Stimulated activated memory B cell treated with anti-CD40 and anti-IgM and Interleukin-4, amounts not matched to agents 10 μg/mL and 1 μg/mL and 100 μg/mL, for 72 hours (primary cell): ENCODE measurements at regions not wholly inside any gene's neighbourhood (a gene's known extent, or its start where the extent isn't known, plus 50 kb on each side); places are given as distances from the start of the nearest gene placed in this dataset.

Experiments
- ATAC-seq: fragments of 150-1000 bp; cut with Tn5 transposase; 2 replicates; pipeline ENCODE4 v1.10.0; 2021
- H3K27ac Mint-ChIP-seq: one replicate; pipeline ENCODE4 v1.8.0; 2022; ENCODE audit warnings: mild to moderate bottlenecking, mixed read lengths
- H3K27me3 Mint-ChIP-seq: one replicate; pipeline ENCODE4 v1.8.0; 2022; ENCODE audit warnings: mixed read lengths
- H3K36me3 Mint-ChIP-seq: one replicate; pipeline ENCODE4 v1.8.0; 2022; ENCODE audit warnings: mixed read lengths
- H3K4me1 Mint-ChIP-seq: one replicate; pipeline ENCODE4 v1.8.0; 2022; ENCODE audit warnings: mixed read lengths
- H3K4me3 Mint-ChIP-seq: one replicate; pipeline ENCODE4 v1.8.0; 2022; ENCODE audit warnings: mild to moderate bottlenecking, moderate library complexity, mixed read lengths
- H3K9me3 Mint-ChIP-seq: one replicate; pipeline ENCODE4 v1.8.0; 2022; ENCODE audit warnings: mixed read lengths

DNA sequence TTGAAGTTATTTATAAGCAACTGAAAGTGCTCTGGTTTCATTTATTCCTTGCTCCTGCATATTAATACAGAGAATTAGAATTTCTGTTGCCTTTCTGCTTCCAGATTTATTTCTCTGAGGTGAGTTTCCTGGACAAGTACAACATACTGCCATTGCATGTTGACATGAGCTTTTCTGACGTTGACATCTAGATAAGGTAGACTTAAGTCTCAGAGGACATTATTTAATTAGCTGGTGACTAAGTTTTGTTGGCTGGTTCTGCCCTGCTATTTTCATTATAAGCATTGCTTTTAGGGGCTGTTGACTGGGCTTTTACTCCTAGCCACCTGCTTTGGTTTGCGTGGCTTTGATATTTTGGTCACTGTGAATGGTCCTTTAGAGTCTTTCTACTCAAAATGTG is 282.9 kb upstream of the SPRED2 start:
- Mint-ChIP-seq H3K4me1 (no peaks in the 10 kb centered on the region), H3K36me3 (no peaks in the 10 kb centered on the region), H3K4me3 (no peak overlapping the region), H3K27ac (no peak overlapping the region), H3K27me3 (peaks cover 20% of the 10 kb centered on the region), H3K9me3 (no peaks in the 10 kb centered on the region)
- no peak for ATAC-seq

DNA sequence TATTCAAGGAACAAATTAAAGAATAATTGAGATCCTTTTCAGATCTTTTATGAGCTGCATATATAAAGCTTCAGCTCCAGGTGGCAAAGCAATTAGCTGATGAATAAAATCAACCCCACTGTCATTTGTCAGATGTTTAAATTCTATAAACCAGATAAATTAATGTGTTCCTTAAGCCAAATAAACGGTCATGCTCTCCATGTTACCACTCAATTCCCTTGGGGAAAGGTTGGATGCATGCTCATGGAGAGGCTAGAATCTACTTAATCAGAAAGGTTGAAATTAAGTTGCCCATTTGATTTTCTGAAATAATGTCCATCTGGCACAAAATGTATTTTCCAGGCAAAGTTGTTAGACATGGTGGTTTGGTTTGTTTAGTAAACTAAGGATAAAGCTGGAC is 282.5 kb upstream of the SPRED2 start:
- ATAC-seq, result no peak
- Mint-ChIP-seq H3K4me1 (no peaks in the 10 kb centered on the region), H3K36me3 (no peaks in the 10 kb centered on the region), H3K27ac (no peak overlapping the region), H3K9me3 (no peaks in the 10 kb centered on the region), H3K4me3 (no peak overlapping the region), H3K27me3 (peaks cover 15% of the 10 kb centered on the region)

DNA sequence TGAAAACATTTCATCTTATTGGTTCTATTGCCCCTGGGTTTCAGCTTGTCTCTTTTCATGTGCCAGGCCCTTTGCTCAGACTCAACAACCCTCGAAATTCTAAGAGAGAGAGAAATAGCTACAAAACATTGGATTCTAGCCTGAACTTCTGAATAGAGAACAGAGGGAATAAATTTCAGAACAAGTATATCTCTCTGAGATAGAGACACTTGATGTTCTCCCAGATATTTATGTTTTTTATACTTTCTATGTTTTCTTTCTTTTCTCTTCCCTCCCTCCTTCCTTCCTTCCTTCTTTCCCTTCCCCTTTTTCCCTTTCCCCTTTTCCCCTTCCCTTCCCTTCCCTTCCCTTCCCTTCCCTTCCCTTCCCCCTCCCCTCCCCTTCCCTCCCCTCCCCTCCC is 279.5 kb upstream of the SPRED2 start:
- Mint-ChIP-seq H3K9me3 (peaks cover 3% of the 10 kb centered on the region), H3K27me3 (peaks cover 22% of the 10 kb centered on the region), H3K4me1 (no peaks in the 10 kb centered on the region), H3K36me3 (no peaks in the 10 kb centered on the region), H3K4me3 (no peak overlapping the region), H3K27ac (no peak overlapping the region)
- ATAC-seq, result no peak

DNA sequence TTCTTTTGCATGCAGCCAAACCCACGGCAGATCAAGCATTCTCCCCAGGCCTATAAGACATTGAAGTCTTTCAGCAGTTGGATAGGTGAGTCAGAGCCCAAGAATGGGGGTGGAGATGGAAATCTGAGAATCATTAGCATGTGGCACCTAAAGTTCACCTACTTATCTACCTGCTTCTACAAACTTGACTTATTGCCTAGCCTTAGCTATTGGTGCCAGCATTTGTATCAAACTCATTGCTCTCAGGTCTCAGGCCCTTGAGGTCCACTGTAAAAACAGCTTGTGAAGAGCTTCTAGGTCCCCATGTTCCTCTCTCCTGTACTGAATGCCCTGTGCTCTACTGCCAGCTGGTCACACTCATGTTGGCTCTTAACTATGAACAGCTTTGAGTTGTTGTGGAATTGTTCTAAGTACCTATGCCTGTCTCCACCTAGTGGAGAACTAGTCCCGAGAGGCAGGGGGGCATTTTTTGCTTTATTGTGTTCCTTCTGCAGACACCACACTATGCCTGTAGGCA is 278.4 kb upstream of the SPRED2 start:
- H3K4me3 Mint-ChIP-seq, result no peak overlapping the region
- H3K4me1 Mint-ChIP-seq, result no peaks in the 10 kb centered on the region
- H3K27ac Mint-ChIP-seq, result no peak overlapping the region
- ATAC-seq, result no peak
- H3K27me3 Mint-ChIP-seq, result peaks cover 20% of the 10 kb centered on the region
- peaks cover 3% of the 10 kb centered on the region for H3K9me3 Mint-ChIP-seq
- no peaks in the 10 kb centered on the region for H3K36me3 Mint-ChIP-seq

DNA sequence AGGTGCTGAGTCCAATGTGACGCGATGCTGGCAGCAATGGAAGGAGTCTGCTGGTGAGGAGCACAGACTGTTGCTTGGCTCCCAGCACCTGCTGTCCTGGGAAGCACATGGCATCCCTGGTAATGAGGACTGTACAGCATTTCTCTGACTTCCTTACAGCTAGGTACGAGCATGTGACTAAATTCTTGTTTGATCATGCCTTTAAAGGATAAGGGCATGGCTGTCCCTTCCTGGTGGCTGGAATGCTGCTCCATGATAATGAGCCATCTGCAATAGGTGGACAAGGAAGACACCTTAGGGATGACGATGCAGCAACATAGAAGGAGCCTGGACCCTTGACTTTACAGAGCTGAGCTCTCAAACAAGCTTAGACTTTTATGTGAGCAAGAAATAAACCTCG is 278.0 kb upstream of the SPRED2 start:
- H3K27ac Mint-ChIP-seq, result no peak overlapping the region
- no peaks in the 10 kb centered on the region for H3K36me3 Mint-ChIP-seq
- no peaks in the 10 kb centered on the region for H3K4me1 Mint-ChIP-seq
- no peak for ATAC-seq
- peaks cover 25% of the 10 kb centered on the region for H3K27me3 Mint-ChIP-seq
- H3K4me3 Mint-ChIP-seq, result no peak overlapping the region
- peaks cover 3% of the 10 kb centered on the region for H3K9me3 Mint-ChIP-seq

DNA sequence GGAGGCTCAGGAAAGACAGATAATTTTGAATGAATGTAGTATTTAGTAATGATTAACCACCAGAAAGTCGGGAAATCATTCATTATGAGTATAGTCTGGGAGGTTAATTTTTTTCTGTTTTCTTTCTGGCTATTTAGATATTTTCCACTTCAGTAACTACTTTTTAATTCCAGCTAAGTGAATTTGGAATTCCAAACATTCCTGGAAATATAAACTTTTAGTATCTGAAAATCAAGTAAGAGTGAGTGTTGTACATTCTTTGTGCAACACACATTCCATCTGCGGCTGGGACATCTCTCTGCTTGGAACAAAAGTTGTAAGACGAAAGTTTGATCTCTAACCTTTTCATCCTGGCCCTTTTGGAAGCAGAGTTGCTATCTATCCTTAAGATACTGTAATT is 275.7 kb upstream of the SPRED2 start:
- no peaks in the 10 kb centered on the region for H3K36me3 Mint-ChIP-seq
- no peak overlapping the region for H3K27ac Mint-ChIP-seq
- no peak overlapping the region for H3K4me3 Mint-ChIP-seq
- H3K4me1 Mint-ChIP-seq, result no peaks in the 10 kb centered on the region
- H3K9me3 Mint-ChIP-seq, result peaks cover 3% of the 10 kb centered on the region
- ATAC-seq, result no peak
- H3K27me3 Mint-ChIP-seq, result peaks cover 37% of the 10 kb centered on the region

DNA sequence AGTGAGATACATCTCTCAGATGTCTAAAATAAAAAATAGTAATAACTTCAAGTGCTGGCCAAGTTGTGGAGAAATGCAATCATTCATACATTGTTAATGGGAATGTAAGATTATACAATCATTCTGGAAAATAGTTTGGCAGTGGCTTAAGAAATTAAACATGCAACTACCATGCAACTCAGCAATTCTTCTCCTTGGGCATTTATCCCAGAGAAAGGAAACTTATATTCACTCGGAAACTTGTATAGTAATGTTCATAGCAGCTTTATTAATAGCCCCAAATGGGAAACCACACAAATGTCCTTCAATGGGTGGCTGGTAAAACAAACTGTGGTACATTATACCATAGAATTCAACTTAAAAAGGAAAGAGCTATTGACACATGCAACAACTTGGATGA is 274.0 kb upstream of the SPRED2 start:
- Mint-ChIP-seq H3K4me1 (no peaks in the 10 kb centered on the region), H3K36me3 (no peaks in the 10 kb centered on the region), H3K27me3 (peaks cover 49% of the 10 kb centered on the region), H3K4me3 (no peak overlapping the region), H3K27ac (no peak overlapping the region), H3K9me3 (peaks cover 3% of the 10 kb centered on the region)
- no peak for ATAC-seq

DNA sequence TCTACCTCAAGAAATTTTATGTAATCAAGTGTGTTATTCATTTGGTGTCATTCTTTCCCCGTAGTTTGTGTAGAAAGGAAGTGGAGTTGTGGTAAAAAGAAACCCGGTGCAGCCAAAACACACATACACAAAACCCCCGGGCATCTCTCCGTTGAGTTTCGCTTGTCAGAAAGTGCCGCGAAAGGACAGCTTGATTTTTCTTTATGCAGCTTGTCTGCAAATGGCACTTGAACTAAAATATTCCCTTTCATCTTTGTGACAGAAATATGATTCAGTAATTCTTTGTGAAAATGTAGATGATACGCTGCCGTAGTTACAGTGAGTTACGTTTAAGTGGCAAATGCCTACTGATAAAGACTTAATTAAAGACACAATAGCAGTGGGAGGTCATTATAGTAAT is 268.8 kb upstream of the SPRED2 start:
- H3K27ac Mint-ChIP-seq, result no peak overlapping the region
- ATAC-seq, result no peak
- H3K9me3 Mint-ChIP-seq, result no peaks in the 10 kb centered on the region
- H3K36me3 Mint-ChIP-seq, result no peaks in the 10 kb centered on the region
- no peaks in the 10 kb centered on the region for H3K4me1 Mint-ChIP-seq
- H3K4me3 Mint-ChIP-seq, result no peak overlapping the region
- peaks cover 54% of the 10 kb centered on the region for H3K27me3 Mint-ChIP-seq

DNA sequence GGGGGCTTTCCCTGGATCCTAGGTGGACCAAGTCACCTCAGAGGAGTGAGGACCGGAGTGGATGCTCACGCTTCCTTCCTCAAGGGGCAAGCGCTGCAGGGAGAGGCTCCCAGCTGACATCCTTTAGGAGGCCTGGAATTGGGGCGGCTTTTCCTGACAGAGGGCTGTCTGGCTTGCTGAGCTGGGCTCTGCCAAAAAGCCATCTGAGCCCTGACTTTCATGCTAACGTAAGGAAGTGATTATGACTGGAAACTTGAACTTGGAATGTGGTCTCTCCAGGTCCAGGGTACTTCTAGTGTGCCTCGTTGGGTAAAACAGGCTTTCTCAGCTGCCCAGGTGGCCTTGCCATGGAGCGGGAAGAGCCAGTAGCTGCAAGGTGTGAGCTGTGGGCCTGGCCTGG is 268.3 kb upstream of the SPRED2 start:
- H3K4me3 Mint-ChIP-seq, result no peak overlapping the region
- no peak for ATAC-seq
- no peaks in the 10 kb centered on the region for H3K9me3 Mint-ChIP-seq
- no peaks in the 10 kb centered on the region for H3K4me1 Mint-ChIP-seq
- no peak overlapping the region for H3K27ac Mint-ChIP-seq
- H3K27me3 Mint-ChIP-seq, result peaks cover 53% of the 10 kb centered on the region
- no peaks in the 10 kb centered on the region for H3K36me3 Mint-ChIP-seq

DNA sequence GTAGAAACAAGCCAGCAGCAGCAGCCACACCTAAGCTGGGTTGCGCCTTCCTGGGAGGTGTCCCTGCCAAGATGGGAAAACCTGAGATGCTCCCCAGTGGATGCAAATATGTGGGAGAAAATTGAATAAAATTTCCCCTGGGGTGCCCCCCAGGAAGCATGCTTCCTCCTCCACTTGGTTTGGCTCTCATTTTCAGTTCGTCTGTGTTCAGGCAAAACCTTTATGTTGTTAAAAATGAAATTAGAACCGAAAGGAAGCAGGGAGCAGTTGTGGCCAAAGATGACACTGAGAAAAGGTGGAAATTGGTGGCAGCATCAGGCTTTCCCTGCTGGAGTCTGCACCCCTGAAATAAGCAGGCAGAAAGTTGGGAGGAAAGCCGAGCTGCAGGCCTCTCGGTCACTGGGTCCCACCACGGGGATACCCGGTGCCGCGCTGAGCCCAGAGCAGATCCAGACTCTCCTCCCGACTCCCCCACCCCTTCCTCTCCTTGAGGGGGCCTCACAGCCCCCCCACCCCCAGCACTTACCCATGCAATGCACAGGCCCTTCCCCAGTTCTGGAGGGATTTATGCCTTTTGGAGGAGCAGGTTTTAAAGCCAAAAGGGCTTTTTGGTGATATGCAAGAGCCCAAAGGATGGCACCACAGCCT is 267.7 kb upstream of the SPRED2 start:
- Mint-ChIP-seq H3K4me1 (no peaks in the 10 kb centered on the region), H3K4me3 (no peak overlapping the region), H3K27ac (no peak overlapping the region), H3K27me3 (peaks cover 47% of the 10 kb centered on the region), H3K9me3 (no peaks in the 10 kb centered on the region), H3K36me3 (no peaks in the 10 kb centered on the region)
- no peak for ATAC-seq

DNA sequence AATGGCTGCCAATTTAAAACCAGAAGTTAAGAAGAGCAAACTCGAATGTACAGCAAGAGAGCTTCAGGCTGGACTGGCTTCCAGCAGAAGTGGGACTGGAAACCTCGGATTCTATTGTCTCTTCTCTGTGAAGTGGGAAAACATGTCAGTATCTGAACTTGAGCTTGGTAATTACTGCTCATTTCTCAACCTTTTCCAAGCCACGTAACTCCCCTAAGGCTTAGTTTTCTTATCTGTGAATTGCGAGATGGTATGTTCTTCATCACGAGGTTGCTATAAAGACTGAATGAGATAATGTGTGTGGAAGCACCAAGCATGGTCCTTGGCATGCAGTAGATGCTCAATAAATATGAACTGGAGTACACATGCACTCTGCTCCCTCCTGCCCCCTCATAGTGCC is 259.4 kb upstream of the SPRED2 start:
- Mint-ChIP-seq H3K27me3 (peaks cover 18% of the 10 kb centered on the region), H3K36me3 (no peaks in the 10 kb centered on the region), H3K4me3 (no peak overlapping the region), H3K27ac (no peak overlapping the region), H3K4me1 (no peaks in the 10 kb centered on the region), H3K9me3 (no peaks in the 10 kb centered on the region)
- ATAC-seq, result no peak

DNA sequence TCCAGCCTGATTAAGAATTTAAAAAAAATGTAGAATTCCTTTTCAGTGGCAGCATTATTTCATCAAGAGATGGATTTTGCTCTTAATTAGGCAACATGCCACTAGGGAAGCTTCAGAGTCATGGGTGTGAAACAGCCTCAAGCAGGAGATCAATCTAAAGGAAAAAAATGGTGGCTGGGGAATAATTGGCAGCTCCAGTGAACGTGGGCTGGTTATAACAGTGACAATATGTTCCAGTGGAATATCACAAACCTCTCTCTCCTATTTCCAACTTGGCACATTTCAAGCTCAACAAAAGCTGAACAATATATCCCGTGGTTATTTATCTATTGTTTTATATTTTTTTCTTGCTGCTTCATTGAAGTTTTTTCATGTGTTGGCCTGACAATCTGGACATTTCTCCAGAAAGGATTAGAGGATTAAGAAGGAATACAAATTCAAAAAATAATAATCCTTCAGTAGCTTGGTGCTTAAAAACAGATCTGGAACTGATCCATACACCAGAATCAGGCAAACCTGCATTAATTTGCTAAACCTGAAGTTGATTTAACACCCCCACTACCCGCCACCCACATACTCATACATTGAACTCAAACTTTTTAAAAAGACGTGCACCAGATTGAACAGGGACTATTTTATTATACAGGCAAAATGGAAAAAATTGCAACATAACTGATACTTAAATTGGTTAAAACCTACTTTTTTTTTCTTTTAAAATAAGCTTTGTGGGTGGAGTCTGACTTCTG is 255.9 kb upstream of the SPRED2 start:
- H3K4me1 Mint-ChIP-seq, result no peaks in the 10 kb centered on the region
- ATAC-seq, result no peak
- H3K27me3 Mint-ChIP-seq, result peaks cover 20% of the 10 kb centered on the region
- no peaks in the 10 kb centered on the region for H3K36me3 Mint-ChIP-seq
- H3K4me3 Mint-ChIP-seq, result no peak overlapping the region
- peaks cover 3% of the 10 kb centered on the region for H3K9me3 Mint-ChIP-seq
- no peak overlapping the region for H3K27ac Mint-ChIP-seq

DNA sequence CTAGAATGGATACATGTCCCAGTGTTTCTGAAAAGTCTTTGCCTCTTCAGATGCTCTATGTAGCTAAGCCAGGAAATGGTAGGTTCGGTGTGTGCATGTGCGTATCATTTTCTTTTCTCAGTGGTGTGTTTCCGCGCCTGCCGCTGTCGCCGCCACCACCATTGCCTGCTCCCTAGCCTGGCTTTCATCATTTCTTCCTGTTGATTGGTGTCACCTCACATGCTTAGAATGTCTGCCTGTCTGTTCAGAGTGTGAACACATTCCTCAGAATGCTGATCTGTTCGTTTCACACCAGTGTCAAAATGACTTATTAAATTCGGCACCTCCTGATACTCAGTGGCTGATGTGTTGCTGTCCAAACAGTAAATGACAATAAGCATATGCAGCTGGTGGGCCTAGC is 255.2 kb upstream of the SPRED2 start:
- peaks cover 3% of the 10 kb centered on the region for H3K9me3 Mint-ChIP-seq
- no peaks in the 10 kb centered on the region for H3K4me1 Mint-ChIP-seq
- H3K27me3 Mint-ChIP-seq, result peaks cover 20% of the 10 kb centered on the region
- no peak overlapping the region for H3K4me3 Mint-ChIP-seq
- ATAC-seq, result no peak
- no peaks in the 10 kb centered on the region for H3K36me3 Mint-ChIP-seq
- no peak overlapping the region for H3K27ac Mint-ChIP-seq

DNA sequence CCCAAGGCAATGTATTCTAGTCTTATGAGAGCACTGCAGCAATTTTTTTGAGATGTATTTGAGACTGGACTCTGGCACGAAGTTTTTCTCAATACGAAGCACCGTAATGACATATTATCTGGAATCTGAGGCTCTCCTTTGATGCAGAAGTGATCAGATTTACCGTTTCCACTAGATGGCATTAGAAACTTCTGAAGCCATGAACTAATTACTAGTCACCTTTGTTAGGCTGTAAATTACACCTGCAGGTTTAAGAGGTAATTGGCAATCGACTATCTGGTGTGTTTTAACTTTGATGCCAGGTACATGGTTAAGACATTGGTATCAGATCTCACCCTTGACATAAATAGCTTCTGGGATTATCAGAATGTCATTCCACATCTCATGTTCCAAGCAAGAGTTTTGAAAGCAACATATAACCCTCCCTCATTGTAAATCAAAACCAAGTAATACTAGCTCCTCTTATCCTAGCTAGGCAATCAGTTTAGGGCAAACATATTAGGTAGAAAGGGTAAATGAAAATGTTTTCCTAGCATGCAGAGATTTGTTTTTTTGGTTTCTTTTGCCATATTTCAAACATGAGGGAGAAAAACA is 254.6 kb upstream of the SPRED2 start:
- no peak overlapping the region for H3K27ac Mint-ChIP-seq
- H3K4me1 Mint-ChIP-seq, result no peaks in the 10 kb centered on the region
- no peaks in the 10 kb centered on the region for H3K36me3 Mint-ChIP-seq
- H3K27me3 Mint-ChIP-seq, result peaks cover 20% of the 10 kb centered on the region
- peaks cover 3% of the 10 kb centered on the region for H3K9me3 Mint-ChIP-seq
- no peak for ATAC-seq
- no peak overlapping the region for H3K4me3 Mint-ChIP-seq

DNA sequence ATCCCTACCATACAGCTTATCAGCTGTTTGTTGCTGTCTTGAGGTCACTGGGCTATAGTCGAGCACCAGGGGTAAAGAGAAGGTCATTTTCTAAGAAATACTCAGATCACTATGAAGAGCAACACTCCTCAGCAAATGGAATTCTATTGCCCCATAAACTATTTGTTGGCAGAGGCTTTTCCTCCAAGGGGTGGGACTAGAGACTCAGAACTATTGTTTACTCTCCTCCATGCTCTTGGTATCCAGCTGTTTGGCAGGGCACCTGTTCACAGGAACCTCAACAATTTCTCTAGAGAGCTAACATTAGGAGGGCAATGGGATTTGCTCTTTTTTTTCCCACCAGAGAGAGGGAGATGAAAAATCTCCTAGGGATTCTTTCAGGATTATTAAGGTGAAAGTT is 249.1 kb upstream of the SPRED2 start:
- no peaks in the 10 kb centered on the region for H3K4me1 Mint-ChIP-seq
- no peak overlapping the region for H3K27ac Mint-ChIP-seq
- H3K36me3 Mint-ChIP-seq, result no peaks in the 10 kb centered on the region
- ATAC-seq, result no peak
- H3K4me3 Mint-ChIP-seq, result no peak overlapping the region
- H3K9me3 Mint-ChIP-seq, result peaks cover 6% of the 10 kb centered on the region
- peaks cover 34% of the 10 kb centered on the region for H3K27me3 Mint-ChIP-seq
